ENCODE measurements at regions not wholly inside any gene's neighbourhood (a gene's known extent, or its start where the extent isn't known, plus 50 kb on each side); places are given as distances from the start of the nearest gene placed in this dataset.

- H3K4me3 ChIP-seq (ENCODE audit: low read depth, low read length) = no peak overlapping the region
- TF ChIP-seq CTCF (IDR thresholded peaks at IDR 0.05; ENCODE audit: insufficient read depth, low read length) = no peak
- no peak for DNase-seq (ENCODE audit: low read depth)
These were observed 59.7 kb downstream of the NAA11 start for GRCh38 chr4:79266136-79266535.

GRCh38 chr4:79259242-79259641 is 66.6 kb downstream of the NAA11 start:
- DNase-seq (ENCODE audit: low read depth) = no peak
- no peak overlapping the region for H3K4me3 ChIP-seq (ENCODE audit: low read depth, low read length)
- no peak for TF ChIP-seq CTCF (IDR thresholded peaks at IDR 0.05; ENCODE audit: insufficient read depth, low read length)

GRCh38 chr4:79258614-79259176 is 67.2 kb downstream of the NAA11 start:
- H3K4me3 ChIP-seq (ENCODE audit: low read depth, low read length) = no peak overlapping the region
- DNase-seq (ENCODE audit: low read depth) = no peak
- TF ChIP-seq CTCF (IDR thresholded peaks at IDR 0.05; ENCODE audit: insufficient read depth, low read length) = no peak

- H3K4me3 ChIP-seq (ENCODE audit: low read depth, low read length) = no peak overlapping the region
- no peak for TF ChIP-seq CTCF (IDR thresholded peaks at IDR 0.05; ENCODE audit: insufficient read depth, low read length)
- no peak for DNase-seq (ENCODE audit: low read depth)
These were observed 67.8 kb downstream of the NAA11 start for GRCh38 chr4:79257953-79258613.

- H3K4me3 ChIP-seq (ENCODE audit: low read depth, low read length) = no peak overlapping the region
- no peak for TF ChIP-seq CTCF (IDR thresholded peaks at IDR 0.05; ENCODE audit: insufficient read depth, low read length)
- DNase-seq (ENCODE audit: low read depth) = no peak
These were observed 70.1 kb downstream of the NAA11 start for GRCh38 chr4:79255793-79256192.

- DNase-seq (ENCODE audit: low read depth) = no peak
- no peak overlapping the region for H3K4me3 ChIP-seq (ENCODE audit: low read depth, low read length)
- no peak for TF ChIP-seq CTCF (IDR thresholded peaks at IDR 0.05; ENCODE audit: insufficient read depth, low read length)
These were observed 71.9 kb downstream of the NAA11 start for GRCh38 chr4:79253924-79254323.

- no peak overlapping the region for H3K4me3 ChIP-seq (ENCODE audit: low read depth, low read length)
- no peak for TF ChIP-seq CTCF (IDR thresholded peaks at IDR 0.05; ENCODE audit: insufficient read depth, low read length)
- DNase-seq (ENCODE audit: low read depth) = no peak
These were observed 72.7 kb downstream of the NAA11 start for GRCh38 chr4:79253168-79253567.
